ENCODE measurements at regions not wholly inside any gene's neighbourhood (a gene's known extent, or its start where the extent isn't known, plus 50 kb on each side); places are given as distances from the start of the nearest gene placed in this dataset.

DNA sequence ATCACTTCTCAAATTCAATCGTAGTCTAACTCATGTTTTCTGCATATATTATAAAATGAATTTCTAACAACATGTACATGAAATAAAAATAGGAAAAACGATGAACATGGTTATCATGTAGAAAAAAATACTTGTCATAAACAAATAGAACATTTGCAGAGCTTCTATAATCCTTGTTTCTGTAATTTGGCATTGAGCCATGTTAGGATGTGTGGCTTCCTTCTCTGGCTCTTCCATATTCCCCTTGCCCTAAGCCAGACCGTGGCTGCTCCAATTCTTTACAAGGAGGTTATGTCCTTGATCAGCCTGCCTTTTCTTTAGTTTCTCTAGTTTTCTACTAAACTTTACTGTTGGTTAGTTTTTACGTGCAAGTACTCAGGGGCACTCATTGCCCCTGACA, 155.3 kb downstream of the COL6A3 start:
- TF ChIP-seq, protein P1, sequence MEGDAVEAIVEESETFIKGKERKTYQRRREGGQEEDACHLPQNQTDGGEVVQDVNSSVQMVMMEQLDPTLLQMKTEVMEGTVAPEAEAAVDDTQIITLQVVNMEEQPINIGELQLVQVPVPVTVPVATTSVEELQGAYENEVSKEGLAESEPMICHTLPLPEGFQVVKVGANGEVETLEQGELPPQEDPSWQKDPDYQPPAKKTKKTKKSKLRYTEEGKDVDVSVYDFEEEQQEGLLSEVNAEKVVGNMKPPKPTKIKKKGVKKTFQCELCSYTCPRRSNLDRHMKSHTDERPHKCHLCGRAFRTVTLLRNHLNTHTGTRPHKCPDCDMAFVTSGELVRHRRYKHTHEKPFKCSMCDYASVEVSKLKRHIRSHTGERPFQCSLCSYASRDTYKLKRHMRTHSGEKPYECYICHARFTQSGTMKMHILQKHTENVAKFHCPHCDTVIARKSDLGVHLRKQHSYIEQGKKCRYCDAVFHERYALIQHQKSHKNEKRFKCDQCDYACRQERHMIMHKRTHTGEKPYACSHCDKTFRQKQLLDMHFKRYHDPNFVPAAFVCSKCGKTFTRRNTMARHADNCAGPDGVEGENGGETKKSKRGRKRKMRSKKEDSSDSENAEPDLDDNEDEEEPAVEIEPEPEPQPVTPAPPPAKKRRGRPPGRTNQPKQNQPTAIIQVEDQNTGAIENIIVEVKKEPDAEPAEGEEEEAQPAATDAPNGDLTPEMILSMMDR (conservative IDR thresholded peaks at IDR 0.05), result no peak
- no peak for TF ChIP-seq EZH2 (IDR thresholded peaks at IDR 0.05; ENCODE audit: low read depth)
